RWPE2 (cell line): ENCODE measurements at regions not wholly inside any gene's neighbourhood (a gene's known extent, or its start where the extent isn't known, plus 50 kb on each side); places are given as distances from the start of the nearest gene placed in this dataset.

Experiments
- ATAC-seq: fragments of 200-7000 bp; cut with Tn5 transposase; 3 replicates; pipeline ENCODE4 v1.9.1; 2021; ENCODE audit warnings: low read depth
- DNase-seq: peaks from one replicate; pipeline ENCODE4 v3.0.0-alpha.2; 2020; ENCODE audit warnings: low spot score
- H3K27ac ChIP-seq: fragments of 450-650 bp; 2 replicates; pipeline ENCODE4 v1.5.1; 2017; ENCODE audit warnings: mild to moderate bottlenecking; ENCODE audit not compliant: poor library complexity, severe bottlenecking
- H3K27me3 ChIP-seq: fragments of 250-450 bp; sonication (Bioruptor Pico); 2 replicates; pipeline ENCODE4 v1.5.1; 2021; ENCODE audit warnings: mild to moderate bottlenecking, moderate library complexity; ENCODE audit not compliant: insufficient read depth, poor library complexity, severe bottlenecking
- H3K36me3 ChIP-seq: fragments of 250-450 bp; sonication (Bioruptor Pico); 2 replicates; pipeline ENCODE4 v1.5.1; 2020; ENCODE audit warnings: low read depth, mild to moderate bottlenecking, moderate library complexity
- H3K4me1 ChIP-seq: fragments of 250-450 bp; sonication (Bioruptor Pico); 2 replicates; pipeline ENCODE4 v1.5.1; 2021; ENCODE audit warnings: mild to moderate bottlenecking, moderate library complexity; ENCODE audit not compliant: insufficient read depth, poor library complexity, severe bottlenecking
- H3K4me3 ChIP-seq: fragments of 250-450 bp; sonication (Bioruptor Pico); 2 replicates; pipeline ENCODE4 v1.5.1; 2021; ENCODE audit warnings: mild to moderate bottlenecking, moderate library complexity; ENCODE audit not compliant: severe bottlenecking
- H3K9me3 ChIP-seq: fragments of 250-450 bp; sonication (Bioruptor Pico); 2 replicates; pipeline ENCODE4 v1.5.1; 2021; ENCODE audit warnings: mild to moderate bottlenecking, moderate library complexity; ENCODE audit not compliant: severe bottlenecking
- TF ChIP-seq, protein P1 (sequence below): fragments of 450-650 bp; IDR thresholded peaks from one replicate; pipeline ENCODE4 v1.5.1; 2017; ENCODE audit warnings: mild to moderate bottlenecking, moderate library complexity; ENCODE audit not compliant: poor library complexity, severe bottlenecking

DNA sequence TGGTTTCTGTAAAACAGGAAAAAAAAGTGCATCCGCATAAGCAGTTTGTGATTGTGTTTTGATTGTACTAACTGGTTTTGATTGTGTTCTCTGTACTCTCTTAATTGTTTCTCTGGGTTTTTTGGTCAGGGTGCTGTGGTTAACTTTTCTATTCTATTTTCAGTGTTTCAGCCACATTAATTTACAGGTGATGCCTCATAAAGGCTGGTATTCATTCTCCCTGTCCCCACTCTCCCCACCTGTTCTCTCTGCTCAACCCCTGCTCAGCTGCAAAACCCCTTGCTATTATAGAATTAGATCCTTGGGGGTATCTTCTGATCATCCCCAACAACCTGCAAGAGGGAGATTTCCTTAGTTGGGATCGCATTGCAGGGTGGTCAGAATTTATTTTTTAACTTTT, 285.4 kb upstream of the AZI2 start:
- TF ChIP-seq, protein P1, sequence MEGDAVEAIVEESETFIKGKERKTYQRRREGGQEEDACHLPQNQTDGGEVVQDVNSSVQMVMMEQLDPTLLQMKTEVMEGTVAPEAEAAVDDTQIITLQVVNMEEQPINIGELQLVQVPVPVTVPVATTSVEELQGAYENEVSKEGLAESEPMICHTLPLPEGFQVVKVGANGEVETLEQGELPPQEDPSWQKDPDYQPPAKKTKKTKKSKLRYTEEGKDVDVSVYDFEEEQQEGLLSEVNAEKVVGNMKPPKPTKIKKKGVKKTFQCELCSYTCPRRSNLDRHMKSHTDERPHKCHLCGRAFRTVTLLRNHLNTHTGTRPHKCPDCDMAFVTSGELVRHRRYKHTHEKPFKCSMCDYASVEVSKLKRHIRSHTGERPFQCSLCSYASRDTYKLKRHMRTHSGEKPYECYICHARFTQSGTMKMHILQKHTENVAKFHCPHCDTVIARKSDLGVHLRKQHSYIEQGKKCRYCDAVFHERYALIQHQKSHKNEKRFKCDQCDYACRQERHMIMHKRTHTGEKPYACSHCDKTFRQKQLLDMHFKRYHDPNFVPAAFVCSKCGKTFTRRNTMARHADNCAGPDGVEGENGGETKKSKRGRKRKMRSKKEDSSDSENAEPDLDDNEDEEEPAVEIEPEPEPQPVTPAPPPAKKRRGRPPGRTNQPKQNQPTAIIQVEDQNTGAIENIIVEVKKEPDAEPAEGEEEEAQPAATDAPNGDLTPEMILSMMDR = no peak
- H3K9me3 ChIP-seq = no peaks in the 10 kb centered on the region
- H3K36me3 ChIP-seq = no peaks in the 10 kb centered on the region
- H3K4me1 ChIP-seq = no peaks in the 10 kb centered on the region
- H3K4me3 ChIP-seq = no peak overlapping the region
- ATAC-seq = no peak
- no peak for DNase-seq
- H3K27ac ChIP-seq = no peak overlapping the region
- no peaks in the 10 kb centered on the region for H3K27me3 ChIP-seq

DNA sequence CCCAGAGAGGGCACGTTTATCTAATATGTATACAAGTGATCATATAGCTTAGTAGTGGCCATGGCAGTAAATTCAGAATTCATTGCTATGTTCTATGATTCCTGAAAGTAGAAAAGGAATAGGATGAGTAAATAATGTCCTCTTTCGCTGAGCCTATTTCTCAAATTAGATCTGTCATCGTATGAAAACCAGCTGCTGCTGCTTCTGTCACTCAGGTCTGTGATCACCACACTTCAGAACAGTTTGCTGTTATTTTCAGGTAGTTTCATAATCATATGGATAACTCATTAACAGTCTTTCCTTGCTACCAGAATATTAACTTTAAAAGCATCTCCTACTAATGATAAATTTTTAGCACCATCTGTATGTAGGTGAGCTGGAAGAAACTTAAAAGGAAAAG, 289.1 kb upstream of the AZI2 start:
- H3K36me3 ChIP-seq = no peaks in the 10 kb centered on the region
- no peak for DNase-seq
- no peaks in the 10 kb centered on the region for H3K4me1 ChIP-seq
- no peak for ATAC-seq
- no peak overlapping the region for H3K4me3 ChIP-seq
- TF ChIP-seq, protein P1 = no peak
- no peaks in the 10 kb centered on the region for H3K27me3 ChIP-seq
- no peaks in the 10 kb centered on the region for H3K9me3 ChIP-seq
- H3K27ac ChIP-seq = no peak overlapping the region

DNA sequence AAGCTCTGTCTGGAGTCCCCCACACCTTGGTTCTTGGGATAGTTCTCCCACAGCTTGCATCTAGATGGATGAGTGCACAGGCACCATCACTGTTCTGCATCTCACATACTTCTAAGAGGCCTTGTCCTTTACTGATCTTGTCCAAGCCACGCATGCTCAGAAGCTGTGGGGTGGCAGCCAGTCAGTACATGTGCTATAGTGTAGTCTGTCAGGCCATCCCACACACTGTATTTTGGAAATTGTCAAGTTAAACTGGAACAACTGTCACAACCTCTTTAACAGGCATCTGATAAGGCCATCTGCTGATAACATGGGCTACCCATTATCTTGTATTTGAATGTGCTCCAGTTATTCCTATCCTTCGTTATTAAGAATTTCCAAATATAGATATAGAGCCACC, 296.5 kb upstream of the AZI2 start:
- H3K4me1 ChIP-seq = no peaks in the 10 kb centered on the region
- H3K27ac ChIP-seq = no peak overlapping the region
- no peak overlapping the region for H3K4me3 ChIP-seq
- TF ChIP-seq, protein P1 = no peak
- no peaks in the 10 kb centered on the region for H3K9me3 ChIP-seq
- H3K36me3 ChIP-seq = no peaks in the 10 kb centered on the region
- H3K27me3 ChIP-seq = no peaks in the 10 kb centered on the region
- ATAC-seq = no peak
- DNase-seq = no peak

DNA sequence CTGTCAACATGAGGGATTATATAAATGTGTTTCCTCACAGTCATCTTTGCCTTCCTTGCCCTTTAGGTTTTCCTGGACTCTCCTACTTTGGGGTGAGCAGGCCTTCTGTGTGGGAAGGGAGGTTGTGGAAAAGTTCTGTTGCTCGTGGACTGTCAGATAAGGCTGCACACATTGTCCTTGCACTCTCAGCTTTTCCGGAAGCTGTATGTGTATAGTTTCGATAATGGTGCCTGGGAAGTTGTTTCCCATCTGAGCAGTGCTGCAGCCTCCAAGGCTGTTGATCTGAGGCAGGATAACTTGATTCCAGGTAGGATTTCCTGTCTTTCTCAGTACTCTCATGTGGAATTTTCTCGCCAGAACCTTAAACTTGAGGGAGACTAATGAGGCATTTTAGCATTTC, 297.8 kb upstream of the AZI2 start:
- H3K4me3 ChIP-seq = no peak overlapping the region
- H3K4me1 ChIP-seq = no peaks in the 10 kb centered on the region
- no peak for DNase-seq
- TF ChIP-seq, protein P1 = no peak
- peaks cover 6% of the 10 kb centered on the region for H3K27me3 ChIP-seq
- no peaks in the 10 kb centered on the region for H3K9me3 ChIP-seq
- H3K36me3 ChIP-seq = no peaks in the 10 kb centered on the region
- no peak overlapping the region for H3K27ac ChIP-seq
- ATAC-seq = no peak

DNA sequence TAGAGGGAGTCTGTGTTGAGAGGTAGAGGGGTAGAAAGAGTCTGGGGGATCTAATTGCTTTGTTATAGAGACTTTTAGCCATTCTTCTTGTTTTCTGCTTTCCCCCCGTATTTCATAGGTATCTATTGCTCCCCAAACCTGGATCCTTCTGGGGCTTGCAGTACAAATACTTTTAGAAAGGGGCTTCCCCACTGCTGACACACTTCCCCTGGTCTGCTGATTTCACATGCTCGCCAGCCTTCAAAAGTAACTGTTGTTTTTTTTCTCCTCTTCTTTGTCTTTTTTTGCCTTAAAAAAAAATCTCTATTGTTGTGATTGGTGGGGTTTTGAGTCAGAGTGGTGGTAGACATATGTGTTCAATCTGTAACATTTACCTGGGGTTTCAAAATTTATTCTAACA, 300.6 kb upstream of the AZI2 start:
- TF ChIP-seq, protein P1 = no peak
- no peak overlapping the region for H3K4me3 ChIP-seq

More for the DNA sequence above, 300.6 kb upstream of the AZI2 start:
- no peaks in the 10 kb centered on the region for H3K9me3 ChIP-seq
- no peaks in the 10 kb centered on the region for H3K4me1 ChIP-seq
- H3K36me3 ChIP-seq = no peaks in the 10 kb centered on the region
- H3K27ac ChIP-seq = no peak overlapping the region
- DNase-seq (no peak), ATAC-seq (no peak)
- H3K27me3 ChIP-seq = peaks cover 6% of the 10 kb centered on the region
